CD14-positive monocyte (primary cell): ENCODE measurements at regions not wholly inside any gene's neighbourhood (a gene's known extent, or its start where the extent isn't known, plus 50 kb on each side); places are given as distances from the start of the nearest gene placed in this dataset.
A peak's percentile ranks its signal among the peaks of the same experiment; 100 is the strongest.

Source experiments
- DNase-seq, 3 donors: peaks; one replicate each; pipeline ENCODE4 v3.0.0-alpha.2; 2011 to 2022
- H2AFZ ChIP-seq: 2 replicates; pipeline ENCODE4 v1.6.0; 2012; ENCODE audit warnings: mild to moderate bottlenecking, low read depth, low read length, inconsistent platforms; ENCODE audit not compliant: insufficient read depth, poor library complexity, severe bottlenecking
- H3K27ac ChIP-seq, 2 donors: 1 replicate in 1 of 2; 2 replicates in 1 of 2; pipeline ENCODE4 v1.5.1; 2012 to 2013; ENCODE audit warnings: low read length in 2 of 2, control low read depth in 1 of 2, inconsistent platforms in 1 of 2, low read depth in 1 of 2, mild to moderate bottlenecking in 1 of 2
- H3K27me3 ChIP-seq, 2 donors: one replicate each; pipeline versions ENCODE4 v1.6.0 to v1.6.1; 2011 to 2013; ENCODE audit warnings: low read length in 2 of 2; ENCODE audit not compliant: control insufficient read depth in 2 of 2, insufficient read depth in 2 of 2
- H3K36me3 ChIP-seq, 2 donors: replicated peaks in 1 of 2; 1 replicate in 1 of 2; 2 replicates in 1 of 2; pipeline versions ENCODE4 v1.5.1 to v1.6.1; 2012 to 2013; ENCODE audit warnings: low read length in 2 of 2, control low read depth in 1 of 2, inconsistent platforms in 1 of 2, mild to moderate bottlenecking in 1 of 2; ENCODE audit not compliant: insufficient read depth in 2 of 2, control insufficient read depth in 1 of 2
- H3K4me1 ChIP-seq, 2 donors: 1 replicate in 1 of 2; 2 replicates in 1 of 2; pipeline versions ENCODE4 v1.5.1 to v1.6.1; 2012 to 2013; ENCODE audit warnings: low read length in 2 of 2, control low read depth in 1 of 2, inconsistent platforms in 1 of 2, mild to moderate bottlenecking in 1 of 2, moderate library complexity in 1 of 2; ENCODE audit not compliant: insufficient read depth in 2 of 2, control insufficient read depth in 1 of 2
- H3K4me2 ChIP-seq: replicated peaks from 2 replicates; pipeline ENCODE3; 2012; ENCODE audit warnings: low read length, moderate library complexity, mild to moderate bottlenecking; ENCODE audit not compliant: poor library complexity, severe bottlenecking; ENCODE audit errors: extremely low read depth
- H3K4me3 ChIP-seq, 3 experiments: fragments of 200-600 bp in 1 of 3; sonication (generic) in 1 of 3; replicated peaks in 1 of 3; 1 replicate in 2 of 3; 2 replicates in 1 of 3; pipeline ENCODE4 v1.5.1; 2011 to 2013; ENCODE audit warnings: low read length in 3 of 3, mild to moderate bottlenecking in 3 of 3, control low read depth in 2 of 3, low read depth in 2 of 3, inconsistent platforms in 1 of 3, moderate library complexity in 1 of 3
- H3K79me2 ChIP-seq: 2 replicates; pipeline ENCODE4 v1.6.0; 2012; ENCODE audit warnings: mild to moderate bottlenecking, control low read depth, inconsistent platforms, low read length, moderate library complexity; ENCODE audit not compliant: insufficient read depth
- H3K9ac ChIP-seq: 2 replicates; pipeline ENCODE4 v1.6.0; 2017; ENCODE audit warnings: low read length, mild to moderate bottlenecking; ENCODE audit not compliant: insufficient read depth, poor library complexity, severe bottlenecking
- H3K9me3 ChIP-seq, 2 donors: replicated peaks in 1 of 2; 1 replicate in 1 of 2; 2 replicates in 1 of 2; pipeline versions ENCODE4 v1.5.1 to v1.6.1; 2012 to 2013; ENCODE audit warnings: low read length in 2 of 2, control low read depth in 1 of 2; ENCODE audit not compliant: control insufficient read depth in 1 of 2, insufficient read depth in 1 of 2
- H4K20me1 ChIP-seq: 2 replicates; pipeline ENCODE4 v1.6.0; 2012; ENCODE audit warnings: mild to moderate bottlenecking, low read length, control low read depth, moderate library complexity; ENCODE audit not compliant: insufficient read depth
- H3K27ac Mint-ChIP-seq, 7 donors: one replicate each; pipeline ENCODE4 v1.8.0; 2020; ENCODE audit warnings: mild to moderate bottlenecking in 7 of 7, mixed read lengths in 7 of 7, moderate library complexity in 6 of 7, inconsistent platforms in 2 of 7
- H3K27me3 Mint-ChIP-seq, 3 donors: one replicate each; pipeline ENCODE4 v1.8.0; 2021 to 2022; ENCODE audit warnings: low read depth in 3 of 3, mild to moderate bottlenecking in 3 of 3, mixed read lengths in 3 of 3, moderate library complexity in 3 of 3, inconsistent platforms in 1 of 3
- H3K36me3 Mint-ChIP-seq, 2 donors: one replicate each; pipeline ENCODE4 v1.8.0; 2020; ENCODE audit warnings: mixed read lengths in 2 of 2, inconsistent platforms in 1 of 2, mild to moderate bottlenecking in 1 of 2
- H3K4me1 Mint-ChIP-seq: one replicate; pipeline ENCODE4 v1.8.0; 2020; ENCODE audit warnings: mild to moderate bottlenecking, mixed read lengths
- H3K4me3 Mint-ChIP-seq, 2 donors: one replicate each; pipeline ENCODE4 v1.8.0; 2020; ENCODE audit warnings: mild to moderate bottlenecking in 2 of 2, mixed read lengths in 2 of 2, moderate library complexity in 1 of 2
- H3K9me3 Mint-ChIP-seq, 7 donors: one replicate each; pipeline ENCODE4 v1.8.0; 2020 to 2022; ENCODE audit warnings: mixed read lengths in 7 of 7, mild to moderate bottlenecking in 6 of 7, moderate library complexity in 6 of 7, inconsistent platforms in 2 of 7
- CTCF ChIP-seq: fragments of 200-600 bp; IDR thresholded peaks from one replicate; pipeline ENCODE4 v1.8.0; 2022; ENCODE audit warnings: antibody characterized with exemption, mild to moderate bottlenecking
- WGBS: methylation state at CpG from one replicate; pipeline ENCODE4 v1.1.5; 2013; ENCODE audit warnings: missing lambda C conversion rate; ENCODE audit not compliant: insufficient coverage; 5-methylcytosine and 5-hydroxymethylcytosine counted together
- intact Hi-C, 2 donors: fragments of 100-400 bp; cut with micrococcal nuclease; formaldehyde crosslinking; loops; one replicate each; pipeline versions ENCODE4 v1.15.0 to v1.15.1; 2023

GRCh38 chr5:159419576-159419975 is 89.3 kb upstream of the IL12B start:
- no peaks in the 10 kb centered on the region for H3K36me3 Mint-ChIP-seq
- WGBS: 86% methylated on average over 5 of the region's 5 CpGs
- DNase-seq: no peak
- no peaks in the 10 kb centered on the region for H3K9me3 Mint-ChIP-seq
- no peak overlapping the region for H2AFZ ChIP-seq
- no peak overlapping the region for H3K4me2 ChIP-seq
- no peak for TF ChIP-seq CTCF
- peaks cover 0 to 2% (median 0%) of the 10 kb centered on the region in 3 donors for H3K27me3 Mint-ChIP-seq
- H3K4me1 ChIP-seq: peaks cover 6 to 9% of the 10 kb centered on the region in 2 donors
- H4K20me1 ChIP-seq: no peaks in the 10 kb centered on the region
- H3K4me1 Mint-ChIP-seq: no peaks in the 10 kb centered on the region
- no peak overlapping the region for H3K4me3 ChIP-seq
- no peaks in the 10 kb centered on the region for H3K79me2 ChIP-seq
- intact Hi-C loops: no loop called here
- H3K9me3 ChIP-seq: no peaks in the 10 kb centered on the region
- no peak overlapping the region for H3K9ac ChIP-seq
- H3K27ac ChIP-seq: no peak overlapping the region
- no peaks in the 10 kb centered on the region for H3K36me3 ChIP-seq
- H3K4me3 Mint-ChIP-seq: no peak overlapping the region
- no peak overlapping the region for H3K27ac Mint-ChIP-seq
- no peaks in the 10 kb centered on the region for H3K27me3 ChIP-seq

GRCh38 chr5:159420940-159421339 is 90.7 kb upstream of the IL12B start:
- H3K27ac ChIP-seq: no peak overlapping the region
- no peak for TF ChIP-seq CTCF
- DNase-seq: peak in 2 of 3 donors; percentile 4 to 20
- no peaks in the 10 kb centered on the region for H3K27me3 ChIP-seq
- Mint-ChIP-seq H3K4me3 (no peak overlapping the region), H3K9me3 (no peaks in the 10 kb centered on the region), H3K4me1 (no peaks in the 10 kb centered on the region), H3K36me3 (no peaks in the 10 kb centered on the region), H3K27me3 (peaks cover 0 to 2% (median 0%) of the 10 kb centered on the region in 3 donors), H3K27ac (no peak overlapping the region)
- H3K36me3 ChIP-seq: no peaks in the 10 kb centered on the region
- no peaks in the 10 kb centered on the region for H3K79me2 ChIP-seq
- no peak overlapping the region for H2AFZ ChIP-seq
- no peaks in the 10 kb centered on the region for H4K20me1 ChIP-seq
- intact Hi-C loops: no loop called here
- no peak overlapping the region for H3K4me2 ChIP-seq
- no peaks in the 10 kb centered on the region for H3K9me3 ChIP-seq
- H3K4me3 ChIP-seq: no peak overlapping the region
- H3K9ac ChIP-seq: no peak overlapping the region
- H3K4me1 ChIP-seq: peaks cover 6 to 9% of the 10 kb centered on the region in 2 donors
